T-helper 1 cell (primary cell): ENCODE measurements at regions not wholly inside any gene's neighbourhood (a gene's known extent, or its start where the extent isn't known, plus 50 kb on each side); places are given as distances from the start of the nearest gene placed in this dataset.

Experiments
- DNase-seq, 5 donors: peaks; one replicate each; pipeline ENCODE4 v3.0.0-alpha.2; 2012 to 2020

- no peak for DNase-seq
Measured at GRCh38 chr15:46326173-46326572, 691.3 kb downstream of the SQOR start.

- no peak for DNase-seq
Measured at GRCh38 chr15:46328821-46329220, 694.0 kb downstream of the SQOR start.

GRCh38 chr15:46329876-46330275, 695.0 kb downstream of the SQOR start:
- no peak for DNase-seq

- DNase-seq = no peak
Measured at GRCh38 chr15:46331546-46331945, 696.7 kb downstream of the SQOR start.

DNA sequence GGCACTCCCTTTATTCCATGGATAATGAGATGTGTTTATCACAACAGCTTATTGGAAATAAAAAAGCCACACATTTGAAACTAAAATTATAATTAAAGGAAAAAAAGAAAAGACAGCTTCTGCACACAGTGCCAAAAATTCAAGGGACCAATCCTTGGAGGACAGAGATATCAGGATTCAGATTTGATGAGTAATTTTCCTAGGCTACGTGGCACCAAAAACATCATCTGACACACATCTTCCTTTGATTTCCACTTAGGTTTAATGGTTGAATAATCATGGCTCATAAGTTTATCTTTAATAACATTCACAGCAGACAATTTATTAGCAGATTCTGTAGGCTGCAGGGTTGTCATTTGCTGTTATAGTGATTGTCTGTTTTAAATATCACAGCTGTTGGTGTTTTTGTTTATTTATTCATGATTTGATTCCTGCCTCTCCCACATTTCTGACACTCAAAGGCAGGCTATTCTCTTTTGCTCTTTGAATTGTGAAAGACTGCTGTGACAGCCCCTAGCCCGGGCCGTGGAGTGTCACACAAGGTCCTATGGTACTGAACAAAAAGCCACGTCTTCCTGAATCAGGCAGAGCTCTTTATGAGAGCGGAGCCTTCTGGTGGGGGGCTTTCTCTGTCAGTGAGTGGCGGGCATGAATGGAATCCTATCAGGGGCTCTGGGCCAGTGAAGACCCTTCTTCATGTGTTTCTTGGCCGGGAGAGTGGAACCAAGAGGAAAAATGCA, 708.5 kb downstream of the SQOR start:
- no peak for DNase-seq

- DNase-seq = no peak
Measured at GRCh38 chr15:46344115-46344724, 709.4 kb downstream of the SQOR start.

DNA sequence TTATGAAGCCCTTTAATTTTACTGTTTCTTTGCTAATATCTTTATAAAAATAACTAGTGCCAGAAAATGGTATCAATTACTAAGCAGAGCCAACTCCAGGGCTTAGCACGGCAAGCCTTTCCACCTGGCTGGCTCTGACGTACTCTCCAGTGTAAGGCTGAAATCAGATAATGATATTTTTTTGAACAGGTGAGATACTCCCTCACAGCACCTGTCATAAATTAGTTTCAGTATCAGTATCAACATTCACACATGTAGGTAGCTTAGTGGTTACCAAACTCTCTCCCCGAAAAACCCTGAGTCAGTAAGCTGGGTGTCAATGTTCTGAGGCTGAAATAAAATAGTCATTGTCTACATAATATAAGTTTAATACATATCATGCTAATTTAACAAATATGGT, 710.1 kb downstream of the SQOR start:
- no peak for DNase-seq

- no peak for DNase-seq
Measured at GRCh38 chr15:46354443-46354842, 719.6 kb downstream of the SQOR start.

GRCh38 chr15:46365572-46365971, 730.7 kb downstream of the SQOR start:
- DNase-seq = no peak

GRCh38 chr15:46366360-46367007, 731.7 kb downstream of the SQOR start:
- DNase-seq = no peak

DNA sequence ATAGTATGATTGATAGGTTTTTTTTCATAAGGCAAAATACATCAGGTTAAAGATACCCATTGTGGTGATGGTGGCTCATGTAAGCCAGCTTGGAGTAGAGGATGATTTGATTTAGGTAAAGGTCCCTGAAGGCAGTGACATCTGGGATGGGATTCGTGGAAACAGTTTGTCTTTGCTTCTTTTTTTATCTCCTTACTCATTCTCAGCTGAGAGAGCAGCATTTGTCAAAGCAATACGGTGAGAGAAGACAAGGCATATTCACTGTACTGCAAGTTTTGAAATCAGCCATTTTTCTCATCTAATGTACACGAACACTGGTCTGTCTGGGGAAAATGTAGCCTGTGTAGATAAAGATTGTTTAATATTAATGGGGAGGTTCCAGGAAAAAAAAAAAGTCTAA, 749.1 kb downstream of the SQOR start:
- no peak for DNase-seq

DNA sequence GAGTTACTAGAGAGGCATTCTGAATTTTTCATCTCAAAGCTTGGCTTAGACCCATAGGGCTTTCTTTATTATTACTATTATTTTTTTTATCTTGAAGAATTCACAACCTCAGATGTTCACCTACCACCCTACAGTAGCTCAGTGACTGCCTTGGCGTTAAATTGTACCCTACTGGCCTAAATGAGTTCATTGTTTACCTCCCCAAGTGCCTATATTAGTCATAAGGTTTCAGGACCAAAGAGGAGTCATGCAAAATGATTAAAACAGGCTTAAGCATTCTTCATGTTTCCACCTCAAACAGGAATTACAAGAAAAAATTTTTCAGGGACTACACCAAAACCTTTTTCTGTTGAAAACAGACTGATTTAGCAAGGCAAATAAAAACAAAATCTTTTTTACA, 751.5 kb downstream of the SQOR start:
- DNase-seq = no peak

DNA sequence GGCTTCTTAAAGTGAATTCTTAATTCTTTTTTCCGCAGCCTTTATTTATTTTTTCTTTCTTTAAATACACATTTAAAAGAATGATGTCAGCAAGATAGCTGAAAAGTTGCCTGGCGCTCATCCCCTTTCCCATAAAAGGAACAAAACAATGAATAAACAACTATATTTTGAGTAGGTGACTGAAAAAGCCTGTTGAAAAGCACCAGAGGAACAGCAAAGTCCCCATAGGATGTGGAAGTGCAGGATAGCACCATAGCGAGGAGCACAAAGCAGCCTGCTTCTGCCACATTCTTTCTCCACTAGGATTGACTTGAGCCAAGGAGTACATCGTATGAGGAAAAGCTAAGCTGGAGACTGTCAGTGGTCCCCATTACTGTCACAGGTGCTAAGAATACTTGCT, 754.9 kb downstream of the SQOR start:
- no peak for DNase-seq

GRCh38 chr15:46394463-46394862, 759.6 kb downstream of the SQOR start:
- DNase-seq = no peak

DNA sequence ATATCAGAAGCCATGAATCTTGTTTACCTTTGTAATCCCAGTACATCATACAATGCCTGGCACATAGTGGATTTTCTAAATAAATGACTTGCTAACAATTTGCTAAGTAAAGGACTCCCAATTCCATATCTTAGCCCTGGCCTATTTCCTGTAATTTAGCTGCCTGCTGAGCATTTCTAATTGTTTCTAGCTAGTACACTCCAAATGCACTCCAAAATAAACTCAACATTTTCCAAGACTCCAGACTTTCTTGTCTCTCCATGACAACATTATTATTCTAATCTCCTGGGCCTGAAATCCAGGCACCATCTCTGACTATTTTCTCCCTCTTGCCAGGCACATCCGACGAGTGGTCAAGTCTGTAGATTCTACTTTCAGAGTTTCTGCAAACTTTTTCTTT, 773.5 kb downstream of the SQOR start:
- no peak for DNase-seq

DNA sequence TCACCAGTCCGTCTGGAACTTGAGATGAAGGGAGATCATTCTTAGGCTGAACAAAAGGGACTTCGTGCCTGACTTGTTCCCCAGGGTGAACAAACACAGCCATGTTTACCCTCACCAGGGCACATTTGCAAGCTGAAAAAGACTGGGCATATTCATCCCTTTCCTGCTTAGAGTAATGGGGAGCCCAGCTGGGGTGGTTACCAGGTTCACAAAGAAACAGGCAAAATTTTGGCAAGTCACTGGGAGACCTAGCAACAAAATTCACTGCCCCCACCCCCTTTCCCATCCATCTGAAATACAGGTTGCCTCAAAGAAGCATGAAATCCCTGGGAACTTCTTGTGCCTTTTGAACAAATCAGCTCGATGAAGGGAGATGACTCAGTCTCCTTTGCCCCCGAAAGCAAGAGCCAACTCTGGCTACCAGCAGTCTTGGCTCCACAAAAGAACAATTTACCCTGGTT, 775.0 kb downstream of the SQOR start:
- no peak for DNase-seq

- no peak for DNase-seq
Measured at GRCh38 chr15:46410705-46411104, 775.9 kb downstream of the SQOR start.

GRCh38 chr15:46411900-46412299, 777.1 kb downstream of the SQOR start:
- no peak for DNase-seq

DNA sequence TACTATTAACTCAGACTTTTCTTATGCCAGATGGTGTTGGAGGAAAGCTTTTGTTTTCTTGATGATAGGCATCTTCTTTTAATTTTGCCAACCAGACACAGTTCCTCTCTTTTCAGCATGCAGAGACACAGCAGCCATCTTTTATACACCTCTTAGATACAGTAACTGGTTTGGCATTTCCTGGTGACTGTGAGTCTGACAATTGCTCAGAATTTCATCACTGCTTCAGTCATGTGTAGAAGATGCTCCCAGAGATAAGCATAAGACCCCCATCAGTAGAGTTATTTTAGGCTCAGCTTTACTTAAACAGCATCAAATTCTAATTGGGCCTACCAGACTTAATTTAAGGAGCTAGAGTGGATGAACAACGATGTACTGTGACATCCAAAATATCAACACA, 779.0 kb downstream of the SQOR start:
- DNase-seq = no peak

- no peak for DNase-seq
Measured at GRCh38 chr15:46416544-46416943, 781.7 kb downstream of the SQOR start.

DNA sequence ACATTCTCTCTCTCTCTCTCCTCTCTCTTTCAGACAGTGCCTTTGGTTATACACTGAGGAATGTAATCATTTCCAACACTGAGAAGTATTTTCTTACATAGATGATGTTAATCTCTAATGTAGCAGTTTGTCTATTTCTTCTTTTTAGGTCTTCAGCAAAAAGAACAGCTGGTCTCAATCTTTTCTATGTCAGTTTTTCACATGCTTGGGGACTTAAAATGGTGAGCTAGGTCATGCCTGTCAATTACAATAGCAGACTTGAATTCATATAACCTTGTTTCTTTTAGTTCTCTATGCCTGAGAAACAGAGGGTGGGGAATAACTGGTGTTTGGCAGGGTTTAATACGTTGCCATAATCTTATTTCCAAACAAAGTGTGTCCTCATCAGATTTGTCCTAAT, 786.2 kb downstream of the SQOR start:
- DNase-seq = no peak

GRCh38 chr15:46441294-46442062, 806.6 kb downstream of the SQOR start:
- DNase-seq = no peak

DNA sequence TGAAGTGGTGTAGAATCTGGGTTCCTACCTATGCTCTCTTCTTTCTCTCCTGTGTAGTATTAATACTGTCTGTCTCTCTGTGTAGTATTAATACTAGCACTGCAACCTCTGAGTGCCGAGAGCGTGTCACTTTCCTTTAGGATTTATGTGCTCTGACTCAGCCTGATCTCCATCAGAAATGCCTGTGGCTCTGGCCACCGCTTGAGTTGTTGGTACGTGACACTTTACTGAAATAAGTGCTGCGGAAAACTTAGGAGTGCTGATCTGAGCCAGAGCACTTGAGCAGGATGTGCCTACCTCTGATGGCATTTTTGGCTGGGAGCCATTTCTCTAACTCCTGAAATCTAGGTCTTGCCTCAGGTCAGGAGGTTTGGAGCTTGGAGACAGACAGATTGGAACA, 807.4 kb downstream of the SQOR start:
- no peak for DNase-seq
